Neuron (in vitro differentiated cells): ENCODE measurements at regions not wholly inside any gene's neighbourhood (a gene's known extent, or its start where the extent isn't known, plus 50 kb on each side); places are given as distances from the start of the nearest gene placed in this dataset.

Source experiments
- H2AFZ ChIP-seq: one replicate; pipeline ENCODE4 v1.6.1; 2013; ENCODE audit warnings: low read depth, mild to moderate bottlenecking, inconsistent platforms, low read length, moderate library complexity
- H3K27me3 ChIP-seq: one replicate; pipeline ENCODE4 v1.6.1; 2013; ENCODE audit warnings: low read length; ENCODE audit not compliant: insufficient read depth
- H3K36me3 ChIP-seq: one replicate; pipeline ENCODE4 v1.6.1; 2013; ENCODE audit warnings: low read length; ENCODE audit not compliant: insufficient read depth
- H3K4me1 ChIP-seq: one replicate; pipeline ENCODE4 v1.6.1; 2013; ENCODE audit warnings: low read length; ENCODE audit not compliant: insufficient read depth
- H3K4me3 ChIP-seq: 2 replicates; pipeline ENCODE4 v1.5.1; 2013; ENCODE audit warnings: mild to moderate bottlenecking, low read length, moderate library complexity
- H3K9me3 ChIP-seq: one replicate; pipeline ENCODE4 v1.6.1; 2013; ENCODE audit warnings: low read length

DNA sequence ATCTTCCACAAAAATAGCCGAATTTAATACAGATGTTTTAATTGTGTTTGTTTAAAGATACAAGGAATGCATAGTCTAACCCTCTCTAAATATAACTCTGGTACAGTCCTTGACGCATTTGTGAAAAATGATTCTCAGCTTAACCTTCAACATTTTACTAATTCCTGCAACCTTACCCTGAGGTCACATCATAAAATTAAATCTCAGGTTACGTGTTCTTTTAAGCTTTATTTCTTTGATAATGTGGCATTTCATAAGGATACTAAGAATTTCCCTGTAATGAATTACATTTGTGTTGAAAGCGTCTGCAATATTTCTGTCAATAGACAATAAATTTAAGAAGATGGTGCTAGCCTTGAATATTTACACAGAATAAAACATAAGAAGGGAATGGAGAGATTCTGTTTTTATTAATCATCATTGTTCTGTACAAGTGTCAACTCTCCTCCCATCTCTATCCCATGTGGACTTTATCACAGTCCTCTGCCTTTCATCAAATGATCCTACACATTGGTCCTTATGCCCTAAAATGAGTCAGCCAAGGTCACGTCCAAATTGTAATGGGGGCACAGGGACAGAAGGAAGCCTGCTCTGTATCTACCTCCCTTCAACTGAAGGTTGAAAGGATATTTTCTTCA is 769.3 kb upstream of the FLRT2 start:
- no peaks in the 10 kb centered on the region for H3K36me3 ChIP-seq
- no peaks in the 10 kb centered on the region for H3K9me3 ChIP-seq

GRCh38 chr14:84767434-84767833 is 762.5 kb upstream of the FLRT2 start:
- H3K36me3 ChIP-seq, result no peaks in the 10 kb centered on the region
- no peaks in the 10 kb centered on the region for H3K4me1 ChIP-seq
- no peak overlapping the region for H3K4me3 ChIP-seq
- H3K27me3 ChIP-seq, result no peaks in the 10 kb centered on the region
- H2AFZ ChIP-seq, result no peak overlapping the region
- H3K9me3 ChIP-seq, result no peaks in the 10 kb centered on the region

More for the DNA sequence above, 769.3 kb upstream of the FLRT2 start:
- H3K4me1 ChIP-seq, result no peaks in the 10 kb centered on the region
- H2AFZ ChIP-seq, result no peak overlapping the region
- no peaks in the 10 kb centered on the region for H3K27me3 ChIP-seq
- H3K4me3 ChIP-seq, result no peak overlapping the region

DNA sequence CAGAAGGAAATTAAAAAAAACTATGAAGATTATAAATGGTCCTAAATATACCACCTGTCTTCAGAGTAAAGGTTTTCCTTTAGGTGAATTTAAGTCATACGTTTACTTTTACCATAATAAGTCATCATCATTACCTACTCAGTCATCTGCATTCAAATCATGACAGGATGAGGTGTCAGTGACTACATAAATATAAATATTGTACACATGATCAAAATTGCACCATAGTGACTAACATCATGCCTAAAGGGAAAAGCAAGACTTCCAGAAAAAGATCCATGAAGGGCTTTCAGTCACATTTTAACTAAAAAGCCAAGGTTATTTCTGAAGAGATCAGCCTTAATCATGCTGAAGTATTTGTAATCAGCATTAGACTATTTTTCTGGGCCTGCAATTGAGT is 759.9 kb upstream of the FLRT2 start:
- Histone ChIP-seq H3K9me3 (no peaks in the 10 kb centered on the region), H2AFZ (no peak overlapping the region), H3K27me3 (no peaks in the 10 kb centered on the region), H3K4me1 (no peaks in the 10 kb centered on the region), H3K4me3 (no peak overlapping the region), H3K36me3 (no peaks in the 10 kb centered on the region)

GRCh38 chr14:84777356-84777755 is 752.6 kb upstream of the FLRT2 start:
- Histone ChIP-seq H3K4me1 (no peaks in the 10 kb centered on the region), H3K9me3 (no peaks in the 10 kb centered on the region), H3K36me3 (no peaks in the 10 kb centered on the region), H2AFZ (no peak overlapping the region), H3K27me3 (no peaks in the 10 kb centered on the region), H3K4me3 (no peak overlapping the region)

- H3K4me1 ChIP-seq, result no peaks in the 10 kb centered on the region
- no peak overlapping the region for H2AFZ ChIP-seq
- no peaks in the 10 kb centered on the region for H3K9me3 ChIP-seq
- no peaks in the 10 kb centered on the region for H3K36me3 ChIP-seq
- no peak overlapping the region for H3K4me3 ChIP-seq
- H3K27me3 ChIP-seq, result no peaks in the 10 kb centered on the region
Observed at GRCh38 chr14:84782902-84783301, 747.0 kb upstream of the FLRT2 start.

- no peaks in the 10 kb centered on the region for H3K36me3 ChIP-seq
- no peaks in the 10 kb centered on the region for H3K9me3 ChIP-seq
- H3K4me3 ChIP-seq, result no peak overlapping the region
- H3K27me3 ChIP-seq, result no peaks in the 10 kb centered on the region
- H3K4me1 ChIP-seq, result no peaks in the 10 kb centered on the region
- H2AFZ ChIP-seq, result no peak overlapping the region
Observed at GRCh38 chr14:84783511-84783910, 746.4 kb upstream of the FLRT2 start.

GRCh38 chr14:84785996-84786395 is 743.9 kb upstream of the FLRT2 start:
- Histone ChIP-seq H3K27me3 (no peaks in the 10 kb centered on the region), H3K4me1 (no peaks in the 10 kb centered on the region), H3K36me3 (no peaks in the 10 kb centered on the region), H2AFZ (no peak overlapping the region), H3K4me3 (no peak overlapping the region), H3K9me3 (no peaks in the 10 kb centered on the region)

- no peaks in the 10 kb centered on the region for H3K4me1 ChIP-seq
- no peak overlapping the region for H2AFZ ChIP-seq
- no peaks in the 10 kb centered on the region for H3K27me3 ChIP-seq
- H3K36me3 ChIP-seq, result no peaks in the 10 kb centered on the region
- peaks cover 4% of the 10 kb centered on the region for H3K9me3 ChIP-seq
- H3K4me3 ChIP-seq, result no peak overlapping the region
Observed at GRCh38 chr14:84789012-84789411, 740.9 kb upstream of the FLRT2 start.

DNA sequence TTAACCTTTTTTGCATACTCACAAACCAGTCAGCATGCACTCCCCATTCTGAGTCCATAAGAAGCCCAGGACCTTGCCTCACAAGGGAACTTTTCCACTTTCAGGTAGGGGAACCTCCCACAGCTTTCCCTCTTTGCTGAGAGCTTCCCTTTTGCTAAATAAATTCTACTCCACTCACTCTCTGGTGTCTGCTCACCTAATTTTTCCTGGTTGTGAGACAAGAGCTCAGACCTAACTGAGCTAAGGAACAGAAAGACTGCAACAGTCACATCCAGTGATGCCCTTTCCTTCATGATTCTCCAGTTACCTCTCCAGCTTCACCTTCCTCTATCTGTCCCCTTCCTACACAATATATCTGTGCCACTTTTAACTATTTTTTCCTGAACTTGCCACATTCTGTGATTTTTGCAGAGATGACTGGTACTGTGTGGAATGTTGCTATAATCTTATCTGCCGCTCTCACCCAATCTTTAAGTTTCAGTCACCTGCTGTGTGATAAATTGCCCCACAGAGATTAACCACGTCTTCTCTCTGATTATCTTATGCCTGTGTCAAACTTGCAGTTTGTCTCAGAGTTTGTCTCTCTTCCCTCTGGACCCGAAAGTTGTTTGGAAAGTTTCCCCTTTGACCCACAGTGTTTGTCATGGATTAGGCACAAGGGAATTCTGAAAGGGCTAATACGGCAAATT is 737.1 kb upstream of the FLRT2 start:
- no peak overlapping the region for H2AFZ ChIP-seq
- H3K9me3 ChIP-seq, result peaks cover 4% of the 10 kb centered on the region
- H3K4me1 ChIP-seq, result no peaks in the 10 kb centered on the region

GRCh38 chr14:84797326-84797725 is 732.6 kb upstream of the FLRT2 start:
- H2AFZ ChIP-seq, result no peak overlapping the region
- H3K27me3 ChIP-seq, result no peaks in the 10 kb centered on the region
- peaks cover 4% of the 10 kb centered on the region for H3K9me3 ChIP-seq
- no peaks in the 10 kb centered on the region for H3K4me1 ChIP-seq
- H3K36me3 ChIP-seq, result no peaks in the 10 kb centered on the region
- H3K4me3 ChIP-seq, result no peak overlapping the region

More for the DNA sequence above, 737.1 kb upstream of the FLRT2 start:
- H3K4me3 ChIP-seq, result no peak overlapping the region
- no peaks in the 10 kb centered on the region for H3K27me3 ChIP-seq
- no peaks in the 10 kb centered on the region for H3K36me3 ChIP-seq

- no peaks in the 10 kb centered on the region for H3K9me3 ChIP-seq
- no peaks in the 10 kb centered on the region for H3K36me3 ChIP-seq
- no peak overlapping the region for H3K4me3 ChIP-seq
- H2AFZ ChIP-seq, result no peak overlapping the region
- no peaks in the 10 kb centered on the region for H3K4me1 ChIP-seq
- H3K27me3 ChIP-seq, result no peaks in the 10 kb centered on the region
Observed at GRCh38 chr14:84804468-84804867, 725.5 kb upstream of the FLRT2 start.

DNA sequence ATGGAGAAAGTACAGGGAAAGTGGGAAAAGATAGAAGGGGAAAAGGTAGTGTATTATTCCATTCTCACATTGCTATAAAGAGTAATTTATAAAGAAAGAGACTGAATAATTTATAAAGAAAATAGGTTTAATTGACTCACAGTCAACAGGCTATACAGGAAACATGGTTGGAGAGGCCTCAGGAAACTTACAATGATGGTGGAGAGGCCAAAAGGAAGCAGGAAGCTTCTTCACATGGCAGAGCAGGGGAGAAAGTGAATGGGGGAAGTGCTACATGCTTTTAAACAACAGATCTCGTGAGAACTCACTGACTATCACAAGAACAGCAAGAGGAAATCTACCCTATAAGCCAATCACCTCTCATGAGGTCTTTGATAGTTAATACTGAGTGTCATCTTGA is 725.0 kb upstream of the FLRT2 start:
- Histone ChIP-seq H2AFZ (no peak overlapping the region), H3K4me3 (no peak overlapping the region), H3K27me3 (no peaks in the 10 kb centered on the region), H3K36me3 (no peaks in the 10 kb centered on the region), H3K9me3 (no peaks in the 10 kb centered on the region), H3K4me1 (no peaks in the 10 kb centered on the region)

- H2AFZ ChIP-seq, result no peak overlapping the region
- H3K36me3 ChIP-seq, result no peaks in the 10 kb centered on the region
- no peaks in the 10 kb centered on the region for H3K27me3 ChIP-seq
- no peaks in the 10 kb centered on the region for H3K9me3 ChIP-seq
- no peak overlapping the region for H3K4me3 ChIP-seq
- no peaks in the 10 kb centered on the region for H3K4me1 ChIP-seq
Observed at GRCh38 chr14:84806181-84806580, 723.8 kb upstream of the FLRT2 start.

DNA sequence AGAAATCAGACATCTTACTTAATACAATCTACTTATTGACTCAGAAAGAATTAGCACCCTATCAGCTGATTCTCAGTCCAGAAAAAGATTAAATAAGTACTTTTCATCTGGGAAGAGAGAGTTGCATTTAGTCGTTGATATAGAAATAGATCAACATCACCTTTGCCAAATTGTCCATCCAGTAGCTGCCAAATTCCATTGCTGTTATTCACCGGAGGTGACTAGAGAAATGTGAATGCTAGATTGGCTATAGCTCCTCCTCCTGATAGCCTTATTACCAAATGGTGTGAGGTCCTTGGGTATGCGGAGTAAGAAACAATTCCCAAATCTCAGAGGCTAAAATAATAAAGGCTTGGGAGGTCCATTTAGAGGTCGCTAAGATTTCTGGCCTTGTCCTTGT is 723.3 kb upstream of the FLRT2 start:
- H3K4me1 ChIP-seq, result no peaks in the 10 kb centered on the region

More for the DNA sequence above, 723.3 kb upstream of the FLRT2 start:
- Histone ChIP-seq H3K9me3 (no peaks in the 10 kb centered on the region), H3K36me3 (no peaks in the 10 kb centered on the region), H2AFZ (no peak overlapping the region), H3K27me3 (no peaks in the 10 kb centered on the region), H3K4me3 (no peak overlapping the region)
